ENCODE measurements at regions not wholly inside any gene's neighbourhood (a gene's known extent, or its start where the extent isn't known, plus 50 kb on each side); places are given as distances from the start of the nearest gene placed in this dataset.
"Not testable (repeated sequence)": the region's sequence is repeated elsewhere in the genome, so short reads cannot be mapped to it uniquely, and the experiment has no call there.

- H3K36me3 Mint-ChIP-seq (ENCODE audit: low read depth) = peaks cover 16% of the 10 kb centered on the region
- not testable (repeated sequence) for H3K4me1 Mint-ChIP-seq; H3K27me3 Mint-ChIP-seq (ENCODE audit: low read depth); H3K4me3 Mint-ChIP-seq; H3K27ac Mint-ChIP-seq; H3K9me3 Mint-ChIP-seq
Observed at GRCh38 chr17:64800987-64801386, 118.3 kb downstream of the LRRC37A3 start.

GRCh38 chr17:64800361-64800895 lies 118.8 kb downstream of the LRRC37A3 start:
- H3K4me3 Mint-ChIP-seq; H3K27me3 Mint-ChIP-seq (ENCODE audit: low read depth); H3K27ac Mint-ChIP-seq; H3K4me1 Mint-ChIP-seq; H3K9me3 Mint-ChIP-seq: not testable (repeated sequence)
- H3K36me3 Mint-ChIP-seq (ENCODE audit: low read depth) = peaks cover 12% of the 10 kb centered on the region

- not testable (repeated sequence) for H3K27ac Mint-ChIP-seq; H3K27me3 Mint-ChIP-seq (ENCODE audit: low read depth); H3K9me3 Mint-ChIP-seq; H3K4me1 Mint-ChIP-seq; H3K4me3 Mint-ChIP-seq
- H3K36me3 Mint-ChIP-seq (ENCODE audit: low read depth) = peaks cover 12% of the 10 kb centered on the region
Observed at GRCh38 chr17:64799543-64800188, 119.6 kb downstream of the LRRC37A3 start.

GRCh38 chr17:64798961-64799360 lies 120.3 kb downstream of the LRRC37A3 start:
- not testable (repeated sequence) for H3K4me1 Mint-ChIP-seq; H3K9me3 Mint-ChIP-seq; H3K4me3 Mint-ChIP-seq; H3K27ac Mint-ChIP-seq; H3K27me3 Mint-ChIP-seq (ENCODE audit: low read depth)
- peaks cover 12% of the 10 kb centered on the region for H3K36me3 Mint-ChIP-seq (ENCODE audit: low read depth)

- H3K4me1 Mint-ChIP-seq; H3K27ac Mint-ChIP-seq; H3K4me3 Mint-ChIP-seq; H3K9me3 Mint-ChIP-seq; H3K27me3 Mint-ChIP-seq (ENCODE audit: low read depth): not testable (repeated sequence)
- H3K36me3 Mint-ChIP-seq (ENCODE audit: low read depth) = peaks cover 12% of the 10 kb centered on the region
Observed at GRCh38 chr17:64798489-64798790, 120.8 kb downstream of the LRRC37A3 start.

- H3K4me1 Mint-ChIP-seq; H3K36me3 Mint-ChIP-seq (ENCODE audit: low read depth); H3K4me3 Mint-ChIP-seq; H3K9me3 Mint-ChIP-seq; H3K27me3 Mint-ChIP-seq (ENCODE audit: low read depth); H3K27ac Mint-ChIP-seq: not testable (repeated sequence)
Observed at GRCh38 chr17:64797746-64798488, 121.4 kb downstream of the LRRC37A3 start.

GRCh38 chr17:64795342-64795741 lies 123.9 kb downstream of the LRRC37A3 start:
- H3K27ac Mint-ChIP-seq = peak overlapping the region in 1 of 3 experiments; percentile 33
- not testable (repeated sequence) for H3K36me3 Mint-ChIP-seq (ENCODE audit: low read depth); H3K4me3 Mint-ChIP-seq; H3K9me3 Mint-ChIP-seq; H3K4me1 Mint-ChIP-seq; H3K27me3 Mint-ChIP-seq (ENCODE audit: low read depth)

GRCh38 chr17:64794548-64795274 lies 124.6 kb downstream of the LRRC37A3 start:
- not testable (repeated sequence) for H3K4me1 Mint-ChIP-seq; H3K27me3 Mint-ChIP-seq (ENCODE audit: low read depth); H3K36me3 Mint-ChIP-seq (ENCODE audit: low read depth); H3K4me3 Mint-ChIP-seq; H3K9me3 Mint-ChIP-seq
- H3K27ac Mint-ChIP-seq = peak overlapping the region in 1 of 3 experiments; percentile 33

GRCh38 chr17:64794113-64794512 lies 125.2 kb downstream of the LRRC37A3 start:
- not testable (repeated sequence) for H3K36me3 Mint-ChIP-seq (ENCODE audit: low read depth); H3K4me1 Mint-ChIP-seq; H3K27me3 Mint-ChIP-seq (ENCODE audit: low read depth); H3K27ac Mint-ChIP-seq; H3K9me3 Mint-ChIP-seq; H3K4me3 Mint-ChIP-seq

GRCh38 chr17:64792793-64793575 lies 126.3 kb downstream of the LRRC37A3 start:
- not testable (repeated sequence) for H3K4me1 Mint-ChIP-seq; H3K36me3 Mint-ChIP-seq (ENCODE audit: low read depth); H3K27ac Mint-ChIP-seq; H3K27me3 Mint-ChIP-seq (ENCODE audit: low read depth); H3K4me3 Mint-ChIP-seq; H3K9me3 Mint-ChIP-seq

GRCh38 chr17:64792276-64792675 lies 127.0 kb downstream of the LRRC37A3 start:
- not testable (repeated sequence) for H3K4me3 Mint-ChIP-seq; H3K36me3 Mint-ChIP-seq (ENCODE audit: low read depth); H3K27me3 Mint-ChIP-seq (ENCODE audit: low read depth); H3K27ac Mint-ChIP-seq; H3K9me3 Mint-ChIP-seq; H3K4me1 Mint-ChIP-seq

- not testable (repeated sequence) for H3K9me3 Mint-ChIP-seq; H3K36me3 Mint-ChIP-seq (ENCODE audit: low read depth); H3K4me3 Mint-ChIP-seq; H3K27me3 Mint-ChIP-seq (ENCODE audit: low read depth); H3K4me1 Mint-ChIP-seq; H3K27ac Mint-ChIP-seq
Observed at GRCh38 chr17:64791691-64792090, 127.6 kb downstream of the LRRC37A3 start.

GRCh38 chr17:64791226-64791625 lies 128.1 kb downstream of the LRRC37A3 start:
- H3K36me3 Mint-ChIP-seq (ENCODE audit: low read depth); H3K27ac Mint-ChIP-seq; H3K4me1 Mint-ChIP-seq; H3K27me3 Mint-ChIP-seq (ENCODE audit: low read depth); H3K4me3 Mint-ChIP-seq; H3K9me3 Mint-ChIP-seq: not testable (repeated sequence)

- H3K4me1 Mint-ChIP-seq; H3K27ac Mint-ChIP-seq; H3K27me3 Mint-ChIP-seq (ENCODE audit: low read depth); H3K4me3 Mint-ChIP-seq; H3K36me3 Mint-ChIP-seq (ENCODE audit: low read depth); H3K9me3 Mint-ChIP-seq: not testable (repeated sequence)
Observed at GRCh38 chr17:64790690-64791089, 128.6 kb upstream of the SMURF2 start.

GRCh38 chr17:64790193-64790592 lies 128.1 kb upstream of the SMURF2 start:
- not testable (repeated sequence) for H3K4me1 Mint-ChIP-seq; H3K36me3 Mint-ChIP-seq (ENCODE audit: low read depth); H3K27me3 Mint-ChIP-seq (ENCODE audit: low read depth); H3K4me3 Mint-ChIP-seq; H3K27ac Mint-ChIP-seq; H3K9me3 Mint-ChIP-seq
